OCI-LY1 (cell line): ENCODE measurements at regions not wholly inside any gene's neighbourhood (a gene's known extent, or its start where the extent isn't known, plus 50 kb on each side); places are given as distances from the start of the nearest gene placed in this dataset.

Source experiments
- CTCF ChIP-seq: fragments of 200-600 bp; sonication (generic), shearing (Covaris generic); IDR thresholded peaks from 2 replicates; pipeline ENCODE4 v1.5.1; 2017; ENCODE audit warnings: mild to moderate bottlenecking, antibody characterized with exemption, low read length, moderate library complexity, mixed read lengths
- EZH2 ChIP-seq: fragments of 200-600 bp; sonication (generic), shearing (Covaris generic); IDR thresholded peaks from 2 replicates; pipeline ENCODE4 v1.8.0; 2017; ENCODE audit warnings: borderline replicate concordance, mixed run types, mild to moderate bottlenecking, antibody characterized with exemption, low read length, moderate library complexity, mixed read lengths

GRCh38 chr14:65237941-65238340 lies 135.6 kb upstream of the MAX start:
- TF ChIP-seq EZH2 (no peak), CTCF (no peak)
